Activated naive CD8-positive, alpha-beta T cell treated with anti-CD3 and anti-CD28 coated beads, Interleukin-2, amount 10 ng/mL, durations not matched to agents 7 days and 5 days (primary cell): ENCODE measurements at regions not wholly inside any gene's neighbourhood (a gene's known extent, or its start where the extent isn't known, plus 50 kb on each side); places are given as distances from the start of the nearest gene placed in this dataset.

Experiments
- ATAC-seq: fragments of 150-1000 bp; cut with Tn5 transposase; one replicate; pipeline ENCODE4 v1.10.0; 2021; ENCODE audit warnings: low read depth, moderate library complexity
- POLR2A ChIA-PET: fragments of 350-600 bp; sonication (Branson Sonifier 250); formaldehyde crosslinking; loops from one replicate; lab custom pipeline; 2021; ENCODE audit warnings: antibody characterized with exemption; lab: Charles Lee
- DNase-seq: peaks from one replicate; pipeline ENCODE4 v3.0.0; 2021
- H3K27ac Mint-ChIP-seq: one replicate; pipeline ENCODE4 v1.8.0; 2022; ENCODE audit warnings: mild to moderate bottlenecking, mixed read lengths
- H3K27me3 Mint-ChIP-seq: one replicate; pipeline ENCODE4 v1.8.0; 2022; ENCODE audit warnings: mild to moderate bottlenecking, moderate library complexity, mixed read lengths
- H3K36me3 Mint-ChIP-seq: one replicate; pipeline ENCODE4 v1.8.0; 2021; ENCODE audit warnings: mild to moderate bottlenecking, mixed read lengths
- H3K4me1 Mint-ChIP-seq: one replicate; pipeline ENCODE4 v1.8.0; 2021; ENCODE audit warnings: mixed read lengths
- H3K4me3 Mint-ChIP-seq: one replicate; pipeline ENCODE4 v1.8.0; 2022; ENCODE audit warnings: mild to moderate bottlenecking, moderate library complexity, mixed read lengths
- H3K9me3 Mint-ChIP-seq: one replicate; pipeline ENCODE4 v1.8.0; 2021; ENCODE audit warnings: mixed read lengths

- ATAC-seq (no peak), DNase-seq (no peak)
- Mint-ChIP-seq H3K9me3 (no peaks in the 10 kb centered on the region), H3K27ac (no peak overlapping the region), H3K4me3 (no peak overlapping the region), H3K27me3 (peaks cover 6% of the 10 kb centered on the region), H3K4me1 (no peaks in the 10 kb centered on the region), H3K36me3 (no peaks in the 10 kb centered on the region)
- POLR2A ChIA-PET, result no interaction called here
Observed at GRCh38 chr5:175388531-175388930, 55.5 kb downstream of the DRD1 start.

GRCh38 chr5:175387144-175387543, 56.8 kb downstream of the DRD1 start:
- H3K4me1 Mint-ChIP-seq, result no peaks in the 10 kb centered on the region
- no peaks in the 10 kb centered on the region for H3K9me3 Mint-ChIP-seq
- ATAC-seq, result no peak
- H3K4me3 Mint-ChIP-seq, result no peak overlapping the region
- peaks cover 8% of the 10 kb centered on the region for H3K27me3 Mint-ChIP-seq
- no peaks in the 10 kb centered on the region for H3K36me3 Mint-ChIP-seq
- POLR2A ChIA-PET, result no interaction called here
- H3K27ac Mint-ChIP-seq, result no peak overlapping the region
- DNase-seq, result no peak

- Mint-ChIP-seq H3K4me3 (no peak overlapping the region), H3K4me1 (no peaks in the 10 kb centered on the region), H3K9me3 (no peaks in the 10 kb centered on the region), H3K27me3 (peaks cover 8% of the 10 kb centered on the region), H3K27ac (no peak overlapping the region), H3K36me3 (no peaks in the 10 kb centered on the region)
- DNase-seq (no peak), ATAC-seq (no peak)
- POLR2A ChIA-PET, result no interaction called here
Observed at GRCh38 chr5:175386526-175386925, 57.5 kb downstream of the DRD1 start.

GRCh38 chr5:175385691-175386362, 58.2 kb downstream of the DRD1 start:
- DNase-seq, result no peak
- Mint-ChIP-seq H3K27me3 (peaks cover 8% of the 10 kb centered on the region), H3K9me3 (no peaks in the 10 kb centered on the region), H3K36me3 (no peaks in the 10 kb centered on the region), H3K4me3 (no peak overlapping the region), H3K27ac (no peak overlapping the region), H3K4me1 (no peaks in the 10 kb centered on the region)
- ATAC-seq, result no peak
- POLR2A ChIA-PET, result no interaction called here

GRCh38 chr5:175384724-175385552, 59.0 kb downstream of the DRD1 start:
- Mint-ChIP-seq H3K36me3 (no peaks in the 10 kb centered on the region), H3K9me3 (no peaks in the 10 kb centered on the region), H3K4me3 (no peak overlapping the region), H3K4me1 (no peaks in the 10 kb centered on the region), H3K27me3 (peaks cover 8% of the 10 kb centered on the region), H3K27ac (no peak overlapping the region)
- POLR2A ChIA-PET, result no interaction called here
- ATAC-seq (no peak), DNase-seq (no peak)

- Mint-ChIP-seq H3K9me3 (peaks cover 1% of the 10 kb centered on the region), H3K27ac (no peak overlapping the region), H3K4me3 (no peak overlapping the region), H3K27me3 (peaks cover 13% of the 10 kb centered on the region), H3K36me3 (no peaks in the 10 kb centered on the region), H3K4me1 (no peaks in the 10 kb centered on the region)
- ATAC-seq (no peak), DNase-seq (no peak)
- POLR2A ChIA-PET, result no interaction called here
Observed at GRCh38 chr5:175383350-175383749, 60.6 kb downstream of the DRD1 start.

- DNase-seq, result no peak
- H3K36me3 Mint-ChIP-seq, result no peaks in the 10 kb centered on the region
- no peak overlapping the region for H3K4me3 Mint-ChIP-seq
- H3K4me1 Mint-ChIP-seq, result no peaks in the 10 kb centered on the region
- no peak for ATAC-seq
- peaks cover 19% of the 10 kb centered on the region for H3K27me3 Mint-ChIP-seq
- peaks cover 1% of the 10 kb centered on the region for H3K9me3 Mint-ChIP-seq
- POLR2A ChIA-PET, result no interaction called here
- H3K27ac Mint-ChIP-seq, result no peak overlapping the region
Observed at GRCh38 chr5:175382171-175382570, 61.8 kb downstream of the DRD1 start.

GRCh38 chr5:175381130-175381529, 62.9 kb downstream of the DRD1 start:
- no peak for ATAC-seq
- no peaks in the 10 kb centered on the region for H3K4me1 Mint-ChIP-seq
- DNase-seq, result no peak
- no peaks in the 10 kb centered on the region for H3K36me3 Mint-ChIP-seq
- H3K27me3 Mint-ChIP-seq, result peaks cover 20% of the 10 kb centered on the region
- peaks cover 1% of the 10 kb centered on the region for H3K9me3 Mint-ChIP-seq
- POLR2A ChIA-PET, result no interaction called here
- H3K4me3 Mint-ChIP-seq, result no peak overlapping the region
- H3K27ac Mint-ChIP-seq, result no peak overlapping the region

GRCh38 chr5:175380701-175381100, 63.3 kb downstream of the DRD1 start:
- H3K27me3 Mint-ChIP-seq, result peaks cover 22% of the 10 kb centered on the region

GRCh38 chr5:175379867-175380266, 64.1 kb downstream of the DRD1 start:
- no peak for DNase-seq
- Mint-ChIP-seq H3K36me3 (no peaks in the 10 kb centered on the region), H3K4me1 (no peaks in the 10 kb centered on the region), H3K27me3 (peaks cover 24% of the 10 kb centered on the region), H3K27ac (no peak overlapping the region), H3K4me3 (no peak overlapping the region), H3K9me3 (peaks cover 1% of the 10 kb centered on the region)
- POLR2A ChIA-PET, result no interaction called here
- no peak for ATAC-seq

More at GRCh38 chr5:175380701-175381100, 63.3 kb downstream of the DRD1 start:
- H3K4me3 Mint-ChIP-seq, result no peak overlapping the region
- no peaks in the 10 kb centered on the region for H3K4me1 Mint-ChIP-seq
- peaks cover 1% of the 10 kb centered on the region for H3K9me3 Mint-ChIP-seq
- ATAC-seq (no peak), DNase-seq (no peak)
- H3K27ac Mint-ChIP-seq, result no peak overlapping the region
- POLR2A ChIA-PET, result no interaction called here
- no peaks in the 10 kb centered on the region for H3K36me3 Mint-ChIP-seq

- DNase-seq, result no peak
- POLR2A ChIA-PET, result no interaction called here
- no peak for ATAC-seq
- Mint-ChIP-seq H3K9me3 (peaks cover 1% of the 10 kb centered on the region), H3K4me1 (no peaks in the 10 kb centered on the region), H3K4me3 (no peak overlapping the region), H3K36me3 (no peaks in the 10 kb centered on the region), H3K27ac (no peak overlapping the region), H3K27me3 (peaks cover 18% of the 10 kb centered on the region)
Observed at GRCh38 chr5:175378444-175379028, 65.4 kb downstream of the DRD1 start.

GRCh38 chr5:175377816-175378215, 66.2 kb downstream of the DRD1 start:
- no peak for ATAC-seq
- Mint-ChIP-seq H3K4me1 (no peaks in the 10 kb centered on the region), H3K9me3 (peaks cover 1% of the 10 kb centered on the region), H3K36me3 (no peaks in the 10 kb centered on the region), H3K4me3 (no peak overlapping the region), H3K27ac (no peak overlapping the region), H3K27me3 (peaks cover 20% of the 10 kb centered on the region)
- DNase-seq, result no peak
- POLR2A ChIA-PET, result no interaction called here

GRCh38 chr5:175374166-175374875, 69.7 kb downstream of the DRD1 start:
- peaks cover 19% of the 10 kb centered on the region for H3K27me3 Mint-ChIP-seq

More at GRCh38 chr5:175374166-175374875, 69.7 kb downstream of the DRD1 start:
- no peaks in the 10 kb centered on the region for H3K36me3 Mint-ChIP-seq
- no peak overlapping the region for H3K4me3 Mint-ChIP-seq
- no peak overlapping the region for H3K27ac Mint-ChIP-seq
- POLR2A ChIA-PET, result no interaction called here
- H3K4me1 Mint-ChIP-seq, result no peaks in the 10 kb centered on the region
- no peak for ATAC-seq
- peaks cover 1% of the 10 kb centered on the region for H3K9me3 Mint-ChIP-seq
- DNase-seq, result no peak
